Hypothalamus (tissue), 51 donors: ENCODE measurements at regions not wholly inside any gene's neighbourhood (a gene's known extent, or its start where the extent isn't known, plus 50 kb on each side); places are given as distances from the start of the nearest gene placed in this dataset.

ENCODE experiments used
- DNase-seq, 51 donors: peaks; one replicate each; lab custom pipeline; 2025; lab: John Stamatoyannopoulos, UW

DNA sequence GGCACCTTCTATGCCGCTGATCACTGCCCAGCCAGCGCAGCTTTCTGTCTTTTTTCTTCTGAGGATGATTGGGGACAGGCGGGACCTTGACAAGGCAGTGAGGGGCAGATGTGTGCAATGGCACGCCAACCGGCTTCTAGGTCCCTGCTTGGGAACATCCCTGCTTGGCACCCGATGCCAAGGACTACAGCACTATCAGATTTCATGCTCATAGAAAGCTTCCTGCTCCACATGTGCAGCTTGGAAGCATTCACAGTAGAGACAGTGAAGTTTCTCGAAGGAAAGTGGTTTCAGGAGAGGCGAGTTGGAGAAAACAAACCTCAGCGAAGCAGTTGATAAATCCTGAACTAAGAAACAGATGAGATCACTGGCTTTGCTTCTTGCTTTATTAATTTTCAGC is 267.5 kb upstream of the HABP2 start:
- no peak for DNase-seq

DNA sequence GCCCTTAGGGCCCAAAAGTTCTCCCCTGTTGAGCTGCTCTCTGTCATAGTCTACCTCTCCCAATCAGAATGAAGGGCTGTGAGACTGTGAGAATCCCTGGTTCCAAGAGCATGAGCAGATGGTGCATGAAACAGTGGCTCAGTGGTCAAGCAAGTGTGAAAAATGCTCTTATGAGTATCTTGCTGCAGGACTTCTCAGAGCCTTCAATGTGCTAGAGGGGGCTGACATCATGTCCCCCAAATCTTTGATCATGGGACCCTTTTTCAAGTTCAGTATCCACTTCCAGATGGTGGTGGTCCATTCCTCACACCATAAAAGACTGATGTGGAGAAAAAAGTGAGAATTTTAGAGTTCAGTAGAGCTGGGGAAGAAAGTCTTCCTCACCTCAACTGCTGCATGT is 265.3 kb upstream of the HABP2 start:
- DNase-seq = no peak

DNA sequence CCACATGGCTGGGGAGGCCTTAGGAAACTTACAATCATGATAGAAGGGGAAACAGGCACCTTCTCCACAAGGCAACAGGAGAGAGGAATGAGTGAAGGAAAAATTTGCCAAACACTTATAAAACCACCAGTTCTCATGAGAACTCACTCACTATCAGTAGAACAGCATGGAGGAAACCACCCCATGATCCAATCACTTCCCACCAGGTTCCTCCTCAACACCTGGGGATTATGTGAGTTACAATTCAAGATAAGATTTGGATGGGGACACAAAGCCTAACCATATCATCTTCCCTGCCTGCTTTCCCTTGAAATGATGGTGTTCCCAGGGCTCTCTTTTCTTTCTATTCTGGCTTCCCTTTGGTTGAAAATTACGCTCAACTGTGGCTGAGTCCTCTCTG is 262.7 kb upstream of the HABP2 start:
- no peak for DNase-seq

DNA sequence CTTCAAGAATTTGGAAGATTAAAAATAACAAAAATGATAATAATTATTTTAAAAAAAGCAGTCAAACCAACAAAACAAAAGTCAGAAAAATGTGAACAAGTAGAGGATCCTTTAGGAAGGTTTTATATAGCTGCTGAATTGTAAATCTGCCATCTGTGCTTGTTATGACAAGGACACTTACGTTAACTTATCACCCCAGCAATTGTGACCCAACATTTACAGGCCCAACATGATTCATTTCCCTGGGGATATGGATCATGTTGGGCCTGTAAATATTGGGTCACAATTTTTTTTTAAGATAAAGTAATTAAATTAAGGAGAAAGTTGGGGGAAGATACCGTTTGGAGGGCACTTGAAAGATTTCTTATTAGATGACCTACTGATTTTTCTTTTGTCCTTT is 261.4 kb upstream of the HABP2 start:
- no peak for DNase-seq

DNA sequence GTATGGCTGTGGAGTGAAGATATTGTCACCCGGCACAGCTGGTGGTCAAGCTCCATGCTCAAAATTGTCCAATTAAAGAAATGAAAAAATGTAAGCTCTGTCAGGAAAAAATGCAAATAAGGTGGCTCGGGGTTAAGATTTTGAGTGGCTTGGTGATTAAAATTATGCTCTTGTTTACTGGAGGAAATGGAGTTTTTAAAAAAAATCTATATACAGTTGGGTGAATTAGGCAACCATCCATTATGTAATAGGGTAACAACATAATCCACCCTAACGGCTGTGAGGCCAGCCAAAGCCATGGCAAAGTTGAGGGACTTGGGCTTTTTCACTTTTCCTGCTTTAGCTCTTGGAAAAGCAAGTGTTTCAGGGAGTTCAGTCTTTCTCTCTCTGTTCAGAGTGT is 260.8 kb upstream of the HABP2 start:
- DNase-seq = no peak

DNA sequence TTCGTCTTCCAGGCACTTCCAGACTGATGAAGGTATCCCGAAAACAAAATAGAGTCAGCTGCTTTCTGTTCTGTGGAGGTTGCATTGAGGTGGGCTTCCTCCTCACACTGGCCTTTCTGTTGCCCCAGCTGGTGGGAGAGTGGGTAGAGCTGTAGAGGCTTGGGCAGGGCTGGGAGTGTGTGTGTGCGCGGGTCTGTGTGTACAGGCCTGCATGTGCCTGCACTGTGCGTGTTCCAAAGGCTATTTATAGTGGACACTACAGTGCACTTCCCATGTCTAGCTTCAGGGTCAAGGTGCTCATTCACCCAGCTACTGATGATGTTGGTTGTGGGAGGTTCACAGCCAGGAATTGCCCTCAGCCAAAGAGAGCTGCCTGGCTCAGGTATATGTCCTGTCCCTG is 260.1 kb upstream of the HABP2 start:
- DNase-seq = no peak

DNA sequence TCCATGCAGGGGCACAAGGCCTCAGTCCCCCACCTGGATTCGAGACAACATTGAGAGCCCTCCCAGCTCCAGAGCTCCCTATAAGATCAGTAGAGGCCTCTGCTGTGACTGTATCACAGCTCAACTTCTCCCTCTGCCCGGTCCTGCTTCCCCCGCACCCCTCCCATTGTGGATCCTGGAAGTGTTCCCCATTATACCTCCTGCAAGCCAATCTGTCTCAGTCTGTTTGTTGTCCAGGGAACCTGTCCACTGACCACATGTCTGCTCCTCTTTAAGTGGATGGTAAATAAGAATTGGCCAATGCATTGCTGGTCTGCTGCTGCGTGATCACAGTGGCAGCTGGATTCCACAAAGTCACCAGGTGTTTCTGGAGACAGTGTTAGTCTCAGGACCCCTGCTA is 259.7 kb upstream of the HABP2 start:
- no peak for DNase-seq

DNA sequence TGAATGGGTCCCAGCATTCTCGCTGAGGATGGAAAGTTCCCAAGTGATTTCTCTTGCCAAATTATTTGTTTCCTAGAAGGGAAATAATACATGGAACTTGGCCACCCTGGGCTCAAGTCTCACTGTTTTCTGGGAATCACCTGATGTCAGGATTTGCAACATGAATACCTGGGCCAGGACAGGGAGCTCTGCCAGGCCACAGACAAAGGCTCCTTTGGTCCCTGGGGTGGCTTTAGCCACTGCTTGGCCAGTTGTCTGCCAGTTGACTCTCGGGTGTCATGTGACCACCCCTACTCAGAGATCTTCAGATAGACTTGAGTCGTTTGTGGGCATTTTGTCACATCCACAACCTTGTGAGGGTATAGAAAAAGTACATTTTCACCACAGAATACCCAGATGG is 258.0 kb upstream of the HABP2 start:
- DNase-seq = peak in 14 of 51 donors; percentile 10 to 59 (median 28)

DNA sequence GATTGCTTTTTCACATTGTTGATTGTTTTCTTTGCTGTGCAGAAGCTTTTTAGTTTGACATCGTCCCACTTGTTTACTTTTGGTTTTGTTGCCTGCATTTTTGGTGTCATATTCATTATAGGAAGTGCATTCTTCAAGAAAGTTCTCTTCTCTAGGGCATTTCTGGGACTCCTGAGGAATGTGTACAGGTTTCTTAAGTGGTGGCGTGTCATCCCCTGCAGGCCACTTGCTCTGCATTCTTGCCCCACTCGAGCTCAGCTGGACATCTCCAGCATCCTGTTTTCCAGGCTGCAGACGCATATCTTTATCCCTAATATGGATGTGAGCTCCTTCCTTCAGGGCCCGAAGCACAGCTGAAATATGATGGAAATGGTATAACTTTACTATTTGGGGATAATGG is 255.6 kb upstream of the HABP2 start:
- DNase-seq = no peak

DNA sequence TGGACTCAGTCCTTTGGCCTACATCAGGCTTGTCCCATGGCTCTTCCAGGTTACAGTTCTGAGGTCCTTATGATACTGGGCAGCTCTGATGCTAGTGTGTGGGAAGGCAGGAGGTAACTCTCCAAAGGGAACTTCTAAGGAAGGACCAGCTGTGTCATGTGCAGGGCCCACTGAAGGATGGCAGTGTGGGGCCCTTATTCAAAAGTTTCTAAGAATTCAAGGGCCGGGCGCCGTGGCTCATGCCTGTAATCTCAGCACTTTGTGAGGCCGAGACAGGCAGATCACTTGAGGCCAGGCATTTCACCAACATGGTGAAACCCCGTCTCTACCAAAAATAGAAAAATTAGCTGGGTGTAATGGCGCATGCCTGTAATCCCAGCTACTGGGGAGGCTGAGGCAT is 254.2 kb upstream of the HABP2 start:
- DNase-seq = no peak

DNA sequence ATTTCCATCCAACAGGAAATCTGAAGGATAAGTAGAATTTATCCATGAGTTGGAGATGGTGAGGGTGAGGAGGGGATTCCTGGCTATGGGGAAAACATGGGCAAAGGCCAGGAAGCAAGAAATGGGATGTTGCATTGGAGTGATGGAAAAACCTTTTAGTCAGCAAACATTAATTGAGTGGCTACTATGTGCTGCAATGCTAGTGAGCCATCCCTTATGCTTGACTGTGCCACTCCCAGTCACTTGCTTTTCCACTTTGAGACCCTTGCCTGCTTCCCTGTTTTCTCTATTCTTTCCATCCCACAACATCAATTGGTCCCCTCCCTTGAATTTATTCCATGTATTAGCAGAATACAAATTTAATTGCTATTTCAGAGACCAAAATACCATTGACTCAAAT is 252.7 kb upstream of the HABP2 start:
- DNase-seq = no peak

DNA sequence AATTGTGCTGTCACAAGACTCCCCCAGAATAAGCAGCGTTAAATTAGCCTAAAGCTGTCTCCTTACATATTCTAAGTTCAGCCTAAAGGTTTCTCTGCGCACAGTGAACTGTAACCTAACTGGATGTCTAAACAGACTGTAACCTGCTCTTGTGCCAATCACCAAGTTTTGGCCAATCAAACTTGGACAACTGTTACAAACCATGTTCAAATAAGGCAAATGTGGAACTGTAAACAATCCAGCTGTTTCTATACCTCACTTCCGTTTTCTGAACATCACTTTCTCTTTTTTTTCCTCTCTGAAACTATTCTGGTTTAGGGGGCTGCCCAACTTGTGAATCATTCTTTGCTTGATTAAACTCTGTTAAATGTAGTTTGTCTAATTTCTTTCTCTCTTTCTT is 252.2 kb upstream of the HABP2 start:
- DNase-seq = no peak

DNA sequence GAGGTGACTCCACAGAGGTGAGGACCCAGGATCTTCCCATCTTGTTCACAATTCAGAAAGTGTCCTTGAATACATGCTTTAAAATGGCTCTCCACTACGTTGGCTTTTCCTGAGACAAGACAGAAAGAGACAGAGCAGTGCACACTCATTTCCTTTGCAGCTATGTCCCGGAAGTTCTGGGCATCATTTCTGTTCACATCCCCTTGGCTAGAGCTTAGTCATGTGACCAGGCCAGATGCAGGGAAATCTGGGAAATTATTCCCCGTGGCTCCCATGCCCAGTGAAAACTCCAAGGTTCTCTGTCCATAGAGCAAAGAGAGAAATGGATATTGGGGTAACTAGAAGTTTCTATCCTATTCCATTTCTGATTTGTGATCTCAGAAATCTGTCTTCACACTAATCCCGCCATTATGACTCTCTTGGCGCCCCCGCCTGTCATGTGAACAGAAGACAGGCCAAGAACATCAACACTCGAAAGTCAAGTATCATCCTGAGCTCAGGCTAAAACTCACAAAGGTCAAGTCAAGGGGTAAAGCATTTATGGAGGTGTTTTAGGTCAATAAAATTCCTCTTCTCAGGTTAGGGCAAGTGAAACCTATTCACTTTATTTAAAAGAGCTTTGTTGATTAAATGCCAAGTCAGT is 251.4 kb upstream of the HABP2 start:
- DNase-seq = no peak

DNA sequence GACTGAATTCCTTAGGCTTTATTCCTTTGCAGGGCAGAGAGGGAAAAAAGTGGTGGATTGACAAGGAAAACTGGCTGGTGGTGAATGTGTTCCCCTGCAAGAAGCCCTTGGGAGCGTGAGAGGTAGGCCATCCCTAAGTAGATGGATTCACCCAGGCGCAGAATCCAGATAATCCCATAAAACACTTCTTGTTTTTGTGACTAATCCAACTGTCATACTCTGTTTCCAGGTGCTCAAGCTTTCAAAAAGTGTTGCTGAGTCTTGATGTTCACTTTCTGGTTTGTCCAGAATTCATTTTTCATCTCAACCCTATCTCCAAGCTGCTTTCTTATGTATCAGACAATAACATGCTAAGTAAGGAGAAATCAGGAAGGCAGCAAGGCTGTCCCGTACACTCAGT is 250.8 kb upstream of the HABP2 start:
- DNase-seq = no peak

DNA sequence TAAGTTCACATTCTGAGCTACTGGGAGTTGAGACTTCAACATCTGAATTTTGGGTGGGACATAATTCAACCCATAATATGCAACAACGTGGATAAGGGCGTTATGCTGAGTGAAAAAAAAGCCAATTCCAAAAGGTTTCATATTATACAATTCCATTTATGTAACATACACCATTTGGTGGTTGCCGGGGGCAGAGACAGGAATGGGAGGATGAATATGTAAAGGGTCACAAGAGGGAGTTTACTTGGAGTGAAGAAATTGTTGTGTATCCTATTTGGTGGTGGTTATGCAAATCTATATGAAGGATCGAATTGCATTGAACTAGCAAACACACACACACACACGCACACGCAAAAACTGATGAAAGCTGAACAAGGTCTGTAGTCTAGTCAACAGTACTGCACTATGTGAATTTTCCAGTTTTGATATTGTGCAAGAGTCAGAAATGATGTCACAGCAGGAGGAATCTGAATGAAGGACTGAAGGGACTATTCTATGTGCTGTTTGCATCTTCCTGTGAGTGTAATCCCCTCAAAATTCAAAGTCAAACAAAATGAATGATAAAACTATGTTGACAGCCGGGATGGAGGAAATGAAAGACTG is 249.2 kb upstream of the HABP2 start:
- DNase-seq = no peak

DNA sequence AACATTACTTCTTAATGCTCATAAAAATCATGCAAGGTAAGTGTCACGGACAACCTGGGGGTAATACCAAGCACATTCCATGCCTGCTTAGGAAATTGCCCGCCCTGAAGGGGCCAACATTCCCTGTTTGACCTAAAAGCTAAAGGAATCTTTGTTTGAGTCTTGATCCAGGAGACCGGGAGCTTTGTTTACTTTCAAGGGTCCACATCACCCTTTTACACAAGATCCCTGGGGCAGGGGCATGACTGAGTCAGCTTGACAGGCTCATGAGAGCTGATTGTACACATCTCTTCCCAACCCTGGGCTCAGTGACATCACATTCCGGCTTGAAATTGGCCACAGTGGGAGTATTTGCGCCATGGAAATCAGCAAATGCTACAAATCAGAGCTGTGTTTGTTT is 248.1 kb upstream of the HABP2 start:
- no peak for DNase-seq

DNA sequence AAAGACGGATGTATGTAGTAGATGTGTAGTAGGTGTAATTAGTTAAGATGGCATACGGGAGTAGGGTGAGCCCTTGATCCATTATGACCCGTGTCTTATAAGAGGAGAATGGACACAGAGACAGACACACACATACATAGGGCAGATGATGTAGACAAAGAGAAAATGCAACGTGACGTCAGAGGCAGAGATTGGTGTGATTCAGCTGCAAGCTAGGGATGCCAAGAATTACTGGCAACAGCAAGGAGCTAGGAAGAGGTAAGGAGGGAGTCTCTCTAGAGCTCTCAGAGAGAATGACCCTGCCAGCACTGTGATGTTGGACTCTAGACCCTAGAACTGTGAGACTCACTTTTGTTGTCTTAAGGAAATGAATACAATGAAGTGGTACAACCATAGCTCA is 247.0 kb upstream of the HABP2 start:
- no peak for DNase-seq

DNA sequence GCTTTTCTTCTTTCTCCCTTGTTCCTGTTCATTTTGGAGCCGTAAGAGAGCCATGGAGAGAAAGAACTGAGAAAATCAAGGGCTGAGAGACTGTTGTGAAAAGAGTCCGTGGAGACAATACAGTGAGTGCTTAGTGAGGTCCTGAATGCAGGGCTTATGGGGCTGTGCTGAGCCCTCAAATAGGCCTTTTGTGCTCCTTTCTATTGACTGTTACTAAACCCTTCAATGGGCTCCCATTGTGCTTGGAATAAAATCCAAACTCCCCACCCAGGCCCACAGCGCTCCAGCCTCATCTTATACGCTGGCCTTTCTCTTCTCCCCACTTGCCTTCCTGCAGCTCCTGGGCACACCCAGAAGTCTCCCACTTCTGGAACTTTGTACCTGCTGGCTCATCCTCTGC is 243.1 kb upstream of the HABP2 start:
- peak in 13 of 51 donors; percentile 14 to 63 (median 30) for DNase-seq

DNA sequence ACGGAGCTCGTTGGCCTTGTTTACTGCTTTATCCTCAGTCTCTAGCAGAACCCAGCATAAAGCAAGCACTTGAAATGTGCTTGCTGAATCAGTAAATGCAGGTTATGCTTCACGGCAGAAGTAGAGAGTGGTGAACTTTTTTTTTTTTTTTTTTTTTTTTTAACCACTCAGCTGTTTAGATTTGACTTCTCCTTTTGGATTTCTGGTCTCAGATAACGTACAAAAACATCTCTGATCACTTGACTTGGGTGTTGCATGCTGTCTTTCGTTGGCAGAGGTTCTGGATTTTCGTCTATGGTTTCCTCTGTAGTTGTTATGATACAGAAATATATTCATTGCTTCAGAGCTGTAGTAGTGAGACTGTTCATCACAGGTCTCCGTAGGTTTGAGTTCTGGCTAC is 242.5 kb upstream of the HABP2 start:
- DNase-seq = no peak

DNA sequence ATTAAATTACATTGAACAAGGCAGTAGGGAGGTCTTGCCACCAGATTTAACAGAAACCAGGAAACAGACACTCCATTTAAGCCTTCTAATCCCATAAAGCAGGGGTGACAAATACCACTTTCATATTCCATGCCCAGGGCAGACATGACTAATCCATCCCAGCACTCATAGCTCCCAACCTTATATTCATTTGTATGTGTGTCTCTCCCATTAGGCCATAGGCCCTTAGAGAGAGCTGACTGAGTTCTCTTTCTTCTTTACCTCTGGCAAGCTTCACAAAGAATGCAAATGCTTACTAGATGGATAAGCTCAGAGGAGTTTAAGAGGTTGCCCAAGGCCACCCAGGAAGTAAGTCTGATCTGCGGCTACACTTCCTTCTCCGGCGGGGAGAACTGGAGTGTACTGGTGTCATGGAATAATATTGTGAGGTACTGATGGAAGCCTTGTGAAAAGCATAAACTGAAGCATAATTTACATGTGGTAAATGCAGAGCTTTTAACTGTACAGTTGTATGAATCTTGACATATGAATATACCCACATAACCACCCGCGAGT is 239.7 kb upstream of the HABP2 start:
- no peak for DNase-seq

DNA sequence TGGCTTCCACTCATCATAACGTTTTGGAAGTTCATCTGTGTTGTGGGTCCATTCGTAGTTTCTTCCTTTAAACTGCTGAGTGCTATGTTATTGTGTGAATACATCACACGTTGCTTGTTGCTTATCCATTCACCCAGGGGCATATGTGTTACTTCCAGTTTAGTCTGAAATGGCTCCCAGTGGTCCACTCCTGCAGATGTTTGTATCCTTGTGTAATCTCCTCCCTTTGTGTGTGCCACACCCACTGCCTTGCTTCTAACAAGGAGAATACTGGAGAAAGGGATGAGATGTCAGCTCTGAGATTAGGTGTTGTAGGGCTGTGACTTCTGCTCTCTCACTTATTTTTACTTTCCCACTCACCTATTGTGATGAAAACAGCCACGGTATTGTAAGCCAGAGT is 239.1 kb upstream of the HABP2 start:
- DNase-seq = no peak

DNA sequence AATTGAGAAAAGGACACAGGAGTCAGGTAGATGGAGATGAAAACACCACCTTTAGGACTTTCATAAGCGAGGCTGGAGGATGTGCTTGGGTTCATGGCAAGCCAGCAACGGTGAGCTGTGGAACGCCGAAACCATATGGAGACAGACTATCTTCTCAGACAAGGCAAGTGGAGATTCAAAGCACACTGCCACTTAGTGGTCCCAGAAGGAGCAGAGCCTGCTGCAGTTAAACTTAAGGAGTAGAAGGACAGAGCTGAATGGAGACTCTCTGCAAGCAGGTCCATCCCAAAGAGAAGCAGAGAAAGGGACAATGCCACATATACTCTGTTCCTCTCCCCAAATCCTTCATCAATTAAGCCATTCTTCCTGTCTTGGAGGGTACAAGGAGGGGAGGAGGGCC is 236.3 kb upstream of the HABP2 start:
- no peak for DNase-seq

DNA sequence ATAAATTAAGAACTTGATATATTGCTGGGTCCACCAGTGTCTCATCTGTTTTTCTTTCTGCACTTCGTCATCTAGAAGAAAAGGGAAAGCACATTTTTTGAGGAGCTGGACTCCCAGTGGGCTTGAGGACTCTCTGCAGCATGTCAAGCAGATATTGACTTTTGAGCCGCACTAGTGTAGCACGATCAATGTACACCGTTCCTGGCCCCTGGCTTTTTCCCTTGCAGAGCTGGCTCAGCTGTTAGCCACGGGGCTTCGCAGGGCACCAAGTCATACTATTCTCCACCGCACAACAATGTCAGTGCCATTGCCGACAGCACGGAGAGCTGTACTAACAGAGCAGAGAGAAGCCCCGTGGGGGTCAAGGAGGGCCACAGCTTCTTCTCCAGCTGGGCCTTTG is 235.4 kb upstream of the HABP2 start:
- no peak for DNase-seq
